GM21576 (cell line): ENCODE measurements at regions not wholly inside any gene's neighbourhood (a gene's known extent, or its start where the extent isn't known, plus 50 kb on each side); places are given as distances from the start of the nearest gene placed in this dataset.
A peak's percentile ranks its signal among the peaks of the same experiment; 100 is the strongest.

Experiments
- ATAC-seq: cut with Tn5 transposase; IDR thresholded peaks from one replicate; pipeline ENCODE4 v1.9.1; 2021; ENCODE audit warnings: mild to moderate bottlenecking, moderate library complexity; ENCODE audit not compliant: unreplicated experiment

GRCh38 chr3:69445498-69445897 is 59.6 kb upstream of the FRMD4B start:
- ATAC-seq: no peak

- ATAC-seq: no peak
These were observed 59.1 kb upstream of the FRMD4B start for GRCh38 chr3:69445024-69445423.

DNA sequence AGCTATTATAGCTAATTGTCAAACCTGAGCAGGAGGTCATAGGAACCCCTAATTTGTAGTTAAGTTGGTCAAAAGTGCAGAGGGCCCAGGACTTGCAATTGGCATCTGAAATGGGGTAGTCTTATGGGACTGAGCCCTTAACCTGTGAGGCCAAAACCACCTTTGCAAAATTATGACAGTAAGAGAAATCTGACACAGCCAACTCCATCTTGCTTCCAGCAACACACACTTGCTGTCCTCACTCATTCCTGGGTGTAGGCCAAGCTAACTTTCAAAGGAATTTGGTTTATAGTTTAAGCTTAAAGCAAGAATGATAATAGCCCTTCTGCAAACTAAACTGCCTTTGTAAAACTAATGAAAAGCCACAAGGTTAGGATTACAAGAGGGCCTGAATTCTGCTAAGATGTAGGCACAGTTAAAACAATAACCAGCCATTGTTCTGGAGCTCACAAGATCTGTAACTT is 57.6 kb upstream of the FRMD4B start:
- no peak for ATAC-seq

GRCh38 chr3:69442771-69443311 is 57.0 kb upstream of the FRMD4B start:
- no peak for ATAC-seq

DNA sequence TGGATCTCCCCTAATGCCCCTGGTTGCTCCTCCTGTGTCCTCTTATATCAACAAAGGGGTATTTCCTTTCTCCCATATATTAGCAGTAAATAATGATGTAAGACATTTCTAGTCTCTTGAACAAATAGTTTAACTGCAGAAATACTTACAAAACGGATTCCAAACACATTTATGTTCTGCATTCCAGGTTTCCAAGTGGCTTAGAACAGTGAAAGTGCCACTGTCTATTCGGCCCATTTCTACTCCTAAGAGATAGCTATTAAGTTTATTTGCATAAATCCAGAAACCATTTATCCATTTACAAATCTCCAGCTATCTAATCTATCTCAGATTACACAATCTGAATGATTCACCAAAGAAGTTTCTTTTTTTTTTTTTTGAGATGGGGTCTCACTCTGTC is 55.8 kb upstream of the FRMD4B start:
- no peak for ATAC-seq

DNA sequence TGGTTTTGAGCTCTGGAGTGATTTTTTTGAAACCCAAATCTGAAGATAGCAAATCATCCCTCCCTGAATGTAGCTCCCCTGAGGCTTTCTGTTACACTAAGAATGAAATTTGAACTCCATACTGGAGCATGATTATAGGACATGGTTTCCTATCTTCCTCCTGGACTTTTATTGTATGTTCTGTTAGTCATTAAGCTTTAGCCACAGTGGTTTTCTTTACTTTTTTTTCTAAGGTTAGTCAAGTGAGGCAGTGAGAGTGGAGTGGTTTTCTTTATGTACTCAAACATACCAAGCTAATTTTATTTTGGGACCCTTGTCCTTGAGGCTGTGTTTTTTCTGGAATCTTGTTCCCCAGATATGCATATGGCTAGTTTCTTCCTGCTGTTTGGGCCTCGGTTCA is 55.2 kb upstream of the FRMD4B start:
- no peak for ATAC-seq

GRCh38 chr3:69439643-69440270 is 53.9 kb upstream of the FRMD4B start:
- no peak for ATAC-seq

GRCh38 chr3:69438476-69438875 is 52.6 kb upstream of the FRMD4B start:
- ATAC-seq: no peak

GRCh38 chr3:69435274-69436265 is 49.7 kb upstream of the FRMD4B start:
- ATAC-seq: peak; percentile 51
